HL-60 (cell line): ENCODE measurements at regions not wholly inside any gene's neighbourhood (a gene's known extent, or its start where the extent isn't known, plus 50 kb on each side); places are given as distances from the start of the nearest gene placed in this dataset.

Experiments
- DNase-seq, 2 experiments: peaks; one replicate each; pipeline ENCODE4 v3.0.0-alpha.2; 2010 to 2020; ENCODE audit warnings: low read depth in 1 of 2, low spot score in 1 of 2
- H3K27ac ChIP-seq: fragments of 250-450 bp; sonication (Bioruptor Pico); replicated peaks from 2 replicates; pipeline ENCODE4 v1.5.1; 2020; ENCODE audit warnings: mild to moderate bottlenecking, moderate library complexity
- H3K27me3 ChIP-seq: fragments of 250-450 bp; sonication (Bioruptor Pico); 2 replicates; pipeline ENCODE4 v1.5.1; 2021; ENCODE audit warnings: mild to moderate bottlenecking, moderate library complexity; ENCODE audit not compliant: insufficient read depth, poor library complexity, severe bottlenecking
- H3K4me3 ChIP-seq: replicated peaks from 2 replicates; pipeline ENCODE4 v1.5.1; 2011; ENCODE audit warnings: mild to moderate bottlenecking, control low read depth, low read length; ENCODE audit not compliant: insufficient read depth
- CTCF ChIP-seq: IDR thresholded peaks from one replicate; pipeline ENCODE4 v1.5.1; 2011; ENCODE audit warnings: low read length, control low read depth, inconsistent platforms; ENCODE audit not compliant: insufficient read depth
- GABPA ChIP-seq: IDR thresholded peaks from 2 replicates; pipeline ENCODE4 v1.6.1; 2012; ENCODE audit warnings: low read depth
- POLR2AphosphoS5 ChIP-seq: IDR thresholded peaks from 2 replicates; pipeline ENCODE4 v1.6.1; 2012; ENCODE audit warnings: low read depth
- SPI1 ChIP-seq: IDR thresholded peaks from 2 replicates; pipeline ENCODE4 v1.6.1; 2012; ENCODE audit warnings: low read depth, mild to moderate bottlenecking, borderline replicate concordance
- TF ChIP-seq, protein P1 (sequence below): IDR thresholded peaks from 2 replicates; pipeline ENCODE4 v1.6.1; 2012; ENCODE audit warnings: low read depth; ENCODE audit not compliant: insufficient replicate concordance

DNA sequence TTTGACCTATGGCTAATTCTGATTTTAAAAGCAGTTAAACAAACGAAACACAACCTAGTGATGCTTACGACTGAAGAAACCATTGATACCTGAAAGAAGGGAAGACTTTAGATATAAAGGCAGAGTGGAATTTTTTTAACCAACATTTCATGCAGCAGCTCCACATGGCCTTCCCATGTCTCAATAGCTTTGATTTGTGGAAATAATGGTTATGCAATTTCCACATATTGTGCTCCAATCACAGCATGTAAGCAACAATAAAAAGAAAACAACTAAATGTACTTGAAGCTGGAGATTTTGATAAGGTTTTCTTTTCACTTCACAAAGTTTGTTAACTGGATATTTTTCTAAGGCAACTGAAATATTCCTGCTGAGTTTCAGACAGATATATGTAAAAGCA is 82.0 kb upstream of the SLC39A10 start:
- no peak for TF ChIP-seq GABPA
- TF ChIP-seq POLR2AphosphoS5, result no peak
- TF ChIP-seq CTCF, result no peak
- no peak for TF ChIP-seq SPI1
- TF ChIP-seq, protein P1, sequence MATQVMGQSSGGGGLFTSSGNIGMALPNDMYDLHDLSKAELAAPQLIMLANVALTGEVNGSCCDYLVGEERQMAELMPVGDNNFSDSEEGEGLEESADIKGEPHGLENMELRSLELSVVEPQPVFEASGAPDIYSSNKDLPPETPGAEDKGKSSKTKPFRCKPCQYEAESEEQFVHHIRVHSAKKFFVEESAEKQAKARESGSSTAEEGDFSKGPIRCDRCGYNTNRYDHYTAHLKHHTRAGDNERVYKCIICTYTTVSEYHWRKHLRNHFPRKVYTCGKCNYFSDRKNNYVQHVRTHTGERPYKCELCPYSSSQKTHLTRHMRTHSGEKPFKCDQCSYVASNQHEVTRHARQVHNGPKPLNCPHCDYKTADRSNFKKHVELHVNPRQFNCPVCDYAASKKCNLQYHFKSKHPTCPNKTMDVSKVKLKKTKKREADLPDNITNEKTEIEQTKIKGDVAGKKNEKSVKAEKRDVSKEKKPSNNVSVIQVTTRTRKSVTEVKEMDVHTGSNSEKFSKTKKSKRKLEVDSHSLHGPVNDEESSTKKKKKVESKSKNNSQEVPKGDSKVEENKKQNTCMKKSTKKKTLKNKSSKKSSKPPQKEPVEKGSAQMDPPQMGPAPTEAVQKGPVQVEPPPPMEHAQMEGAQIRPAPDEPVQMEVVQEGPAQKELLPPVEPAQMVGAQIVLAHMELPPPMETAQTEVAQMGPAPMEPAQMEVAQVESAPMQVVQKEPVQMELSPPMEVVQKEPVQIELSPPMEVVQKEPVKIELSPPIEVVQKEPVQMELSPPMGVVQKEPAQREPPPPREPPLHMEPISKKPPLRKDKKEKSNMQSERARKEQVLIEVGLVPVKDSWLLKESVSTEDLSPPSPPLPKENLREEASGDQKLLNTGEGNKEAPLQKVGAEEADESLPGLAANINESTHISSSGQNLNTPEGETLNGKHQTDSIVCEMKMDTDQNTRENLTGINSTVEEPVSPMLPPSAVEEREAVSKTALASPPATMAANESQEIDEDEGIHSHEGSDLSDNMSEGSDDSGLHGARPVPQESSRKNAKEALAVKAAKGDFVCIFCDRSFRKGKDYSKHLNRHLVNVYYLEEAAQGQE, result no peak
- no peak overlapping the region for H3K27ac ChIP-seq
- DNase-seq, result no peak

DNA sequence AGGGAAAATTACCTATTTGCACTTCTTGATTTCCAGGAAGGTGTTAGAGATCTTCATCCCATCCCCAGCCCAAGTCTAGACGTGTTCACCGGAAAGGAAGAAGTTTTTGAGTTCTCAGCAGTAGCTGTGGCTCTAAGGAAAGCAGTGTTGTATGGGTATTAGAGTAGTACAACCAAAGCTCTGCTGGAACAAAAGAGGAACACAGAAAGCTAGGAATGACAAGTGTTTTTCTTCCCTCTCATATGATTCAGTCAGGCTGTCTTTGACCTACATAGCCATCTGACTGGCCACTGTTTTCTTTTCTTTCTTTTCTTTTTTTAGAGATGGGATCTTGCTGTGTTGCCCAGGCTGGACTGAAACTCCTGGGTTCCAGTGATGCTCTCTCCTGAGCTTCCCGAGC is 82.7 kb upstream of the SLC39A10 start:
- H3K4me3 ChIP-seq, result no peak overlapping the region
- H3K27me3 ChIP-seq, result no peaks in the 10 kb centered on the region
- DNase-seq, result no peak
- TF ChIP-seq GABPA (no peak), CTCF (no peak), SPI1 (peak; percentile 50; the same call in 1 of the 2 replicates), POLR2AphosphoS5 (no peak)
- TF ChIP-seq, protein P1, result no peak
- H3K27ac ChIP-seq, result no peak overlapping the region

More for the DNA sequence above, 82.0 kb upstream of the SLC39A10 start:
- H3K27me3 ChIP-seq, result no peaks in the 10 kb centered on the region
- no peak overlapping the region for H3K4me3 ChIP-seq

DNA sequence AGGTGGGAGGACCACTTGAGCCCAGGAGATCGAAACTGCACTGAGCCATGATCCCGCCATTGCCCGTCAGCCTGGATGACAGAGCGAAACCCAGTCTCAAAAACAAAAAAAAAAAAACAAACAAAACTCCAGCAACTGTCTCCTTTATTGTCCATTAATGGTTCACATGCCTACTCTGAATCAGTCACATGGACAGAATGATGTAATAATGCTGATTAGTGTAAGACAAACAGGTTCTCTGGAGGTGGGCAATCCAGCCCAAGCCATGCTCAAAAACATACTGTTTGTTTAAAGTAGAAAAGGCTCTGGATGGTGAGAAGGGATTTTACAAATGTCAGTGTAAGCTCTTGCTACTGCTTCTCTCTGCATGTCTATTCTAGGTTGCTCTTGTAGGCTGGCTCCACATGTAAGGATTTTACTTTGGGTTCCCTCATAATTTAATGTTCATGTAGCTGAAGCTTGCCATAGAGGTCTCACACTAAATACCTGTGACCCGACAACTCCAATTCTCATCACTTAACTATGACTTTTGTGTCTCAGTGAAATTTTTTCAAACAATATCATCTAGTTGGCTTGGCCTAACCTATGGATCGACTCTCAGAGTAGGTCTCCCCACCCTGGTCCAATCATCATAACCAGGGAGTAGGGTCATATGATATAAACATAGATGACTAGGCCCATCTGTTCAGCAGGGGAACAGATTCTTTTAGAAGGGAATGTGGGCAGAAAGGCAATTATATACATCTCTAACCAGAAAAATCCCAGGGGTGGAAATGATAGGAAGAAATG is 83.9 kb upstream of the SLC39A10 start:
- Histone ChIP-seq H3K4me3 (no peak overlapping the region), H3K27me3 (no peaks in the 10 kb centered on the region), H3K27ac (no peak overlapping the region)
- no peak for DNase-seq
- TF ChIP-seq, protein P1, result no peak
- TF ChIP-seq SPI1, result no peak
- no peak for TF ChIP-seq GABPA
- TF ChIP-seq CTCF, result no peak
- TF ChIP-seq POLR2AphosphoS5, result no peak
